Type B pancreatic cell (in vitro differentiated cells): ENCODE measurements at regions not wholly inside any gene's neighbourhood (a gene's known extent, or its start where the extent isn't known, plus 50 kb on each side); places are given as distances from the start of the nearest gene placed in this dataset.
A peak's percentile ranks its signal among the peaks of the same experiment; 100 is the strongest.

Experiments
- DNase-seq: peaks from one replicate; pipeline ENCODE4 v3.0.0; 2021; ENCODE audit warnings: mixed read lengths; ENCODE audit not compliant: unreplicated experiment; ENCODE audit errors: extremely low spot score
- H3K27ac Mint-ChIP-seq: 2 replicates; pipeline ENCODE4 v1.8.0; 2021; ENCODE audit warnings: mild to moderate bottlenecking, mixed read lengths
- H3K27me3 Mint-ChIP-seq: 2 replicates; pipeline ENCODE4 v1.8.0; 2021; ENCODE audit warnings: mixed read lengths
- H3K36me3 Mint-ChIP-seq: 2 replicates; pipeline ENCODE4 v1.8.0; 2021; ENCODE audit warnings: mixed read lengths
- H3K4me1 Mint-ChIP-seq: one replicate; pipeline ENCODE4 v1.8.0; 2021; ENCODE audit warnings: mixed read lengths; ENCODE audit not compliant: unreplicated experiment
- H3K4me3 Mint-ChIP-seq: 2 replicates; pipeline ENCODE4 v1.8.0; 2021; ENCODE audit warnings: mild to moderate bottlenecking, mixed read lengths
- H3K9me3 Mint-ChIP-seq: 2 replicates; pipeline ENCODE4 v1.8.0; 2021; ENCODE audit warnings: mixed read lengths
- TF ChIP-seq, protein P1 (sequence below): fragments of 200-600 bp; sonication (generic); conservative IDR thresholded peaks from 2 replicates; pipeline ENCODE4 v1.5.0; 2021; ENCODE audit warnings: antibody characterized with exemption, mild to moderate bottlenecking

DNA sequence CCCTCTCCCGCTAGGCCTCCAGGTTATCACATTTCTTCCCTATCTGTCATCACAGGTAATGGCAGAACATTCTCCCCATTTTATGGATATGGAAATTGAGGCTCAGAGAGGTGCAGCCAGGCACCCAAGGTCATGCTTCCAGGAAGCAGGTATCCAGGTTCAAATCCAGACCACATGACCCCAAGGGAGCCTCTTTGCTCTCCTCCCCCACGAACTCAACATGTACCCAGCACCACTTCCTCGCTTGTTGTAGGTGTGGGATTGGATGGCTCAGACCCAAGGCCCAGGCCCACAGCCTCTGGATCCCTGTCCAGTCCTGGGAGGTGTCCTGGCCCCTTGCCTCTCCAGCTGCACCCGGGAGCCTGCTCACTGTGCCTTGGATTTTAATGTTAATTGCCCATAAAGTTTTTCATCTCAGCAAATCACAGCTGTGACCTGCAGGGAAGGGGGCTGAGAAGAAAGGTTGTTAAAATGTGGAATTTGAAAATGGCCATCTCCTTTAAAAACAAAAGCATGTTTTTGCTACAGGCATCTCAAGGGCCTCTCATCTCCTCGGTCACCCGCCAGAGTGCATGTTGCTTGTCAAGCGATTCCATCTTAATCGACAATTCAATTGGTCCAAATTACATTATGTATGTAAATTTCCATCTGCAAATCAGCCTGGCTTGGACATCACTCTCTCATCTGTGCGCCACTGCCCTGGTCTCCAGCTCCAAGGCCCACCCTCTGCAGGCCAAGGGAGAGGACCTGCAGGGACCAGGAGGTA, 205.4 kb upstream of the ZMIZ1 start:
- H3K9me3 Mint-ChIP-seq, result no peaks in the 10 kb centered on the region
- peaks cover 10% of the 10 kb centered on the region for H3K27me3 Mint-ChIP-seq
- no peak overlapping the region for H3K4me3 Mint-ChIP-seq
- peak; percentile 39 for DNase-seq
- no peak overlapping the region for H3K27ac Mint-ChIP-seq
- peaks cover 14% of the 10 kb centered on the region for H3K4me1 Mint-ChIP-seq
- H3K36me3 Mint-ChIP-seq, result no peaks in the 10 kb centered on the region
- TF ChIP-seq, protein P1, sequence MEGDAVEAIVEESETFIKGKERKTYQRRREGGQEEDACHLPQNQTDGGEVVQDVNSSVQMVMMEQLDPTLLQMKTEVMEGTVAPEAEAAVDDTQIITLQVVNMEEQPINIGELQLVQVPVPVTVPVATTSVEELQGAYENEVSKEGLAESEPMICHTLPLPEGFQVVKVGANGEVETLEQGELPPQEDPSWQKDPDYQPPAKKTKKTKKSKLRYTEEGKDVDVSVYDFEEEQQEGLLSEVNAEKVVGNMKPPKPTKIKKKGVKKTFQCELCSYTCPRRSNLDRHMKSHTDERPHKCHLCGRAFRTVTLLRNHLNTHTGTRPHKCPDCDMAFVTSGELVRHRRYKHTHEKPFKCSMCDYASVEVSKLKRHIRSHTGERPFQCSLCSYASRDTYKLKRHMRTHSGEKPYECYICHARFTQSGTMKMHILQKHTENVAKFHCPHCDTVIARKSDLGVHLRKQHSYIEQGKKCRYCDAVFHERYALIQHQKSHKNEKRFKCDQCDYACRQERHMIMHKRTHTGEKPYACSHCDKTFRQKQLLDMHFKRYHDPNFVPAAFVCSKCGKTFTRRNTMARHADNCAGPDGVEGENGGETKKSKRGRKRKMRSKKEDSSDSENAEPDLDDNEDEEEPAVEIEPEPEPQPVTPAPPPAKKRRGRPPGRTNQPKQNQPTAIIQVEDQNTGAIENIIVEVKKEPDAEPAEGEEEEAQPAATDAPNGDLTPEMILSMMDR, result no peak

DNA sequence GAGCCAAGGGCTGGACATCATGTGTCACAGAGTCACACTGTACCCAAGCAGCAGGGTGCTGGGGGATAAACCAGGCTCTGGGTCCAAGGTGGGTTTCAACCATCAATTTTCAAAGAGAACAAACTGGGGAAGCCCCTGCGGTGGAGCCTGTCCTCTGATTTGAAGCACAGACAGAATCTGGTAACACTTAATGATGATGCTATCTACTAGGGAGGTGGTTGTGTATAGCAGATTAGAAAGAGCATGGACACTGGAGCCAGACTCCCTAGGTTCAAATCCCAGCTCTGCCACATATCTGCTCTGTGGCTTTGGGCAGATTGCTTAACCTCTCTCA, 204.9 kb upstream of the ZMIZ1 start:
- no peaks in the 10 kb centered on the region for H3K36me3 Mint-ChIP-seq
- H3K9me3 Mint-ChIP-seq, result no peaks in the 10 kb centered on the region
- DNase-seq, result no peak

DNA sequence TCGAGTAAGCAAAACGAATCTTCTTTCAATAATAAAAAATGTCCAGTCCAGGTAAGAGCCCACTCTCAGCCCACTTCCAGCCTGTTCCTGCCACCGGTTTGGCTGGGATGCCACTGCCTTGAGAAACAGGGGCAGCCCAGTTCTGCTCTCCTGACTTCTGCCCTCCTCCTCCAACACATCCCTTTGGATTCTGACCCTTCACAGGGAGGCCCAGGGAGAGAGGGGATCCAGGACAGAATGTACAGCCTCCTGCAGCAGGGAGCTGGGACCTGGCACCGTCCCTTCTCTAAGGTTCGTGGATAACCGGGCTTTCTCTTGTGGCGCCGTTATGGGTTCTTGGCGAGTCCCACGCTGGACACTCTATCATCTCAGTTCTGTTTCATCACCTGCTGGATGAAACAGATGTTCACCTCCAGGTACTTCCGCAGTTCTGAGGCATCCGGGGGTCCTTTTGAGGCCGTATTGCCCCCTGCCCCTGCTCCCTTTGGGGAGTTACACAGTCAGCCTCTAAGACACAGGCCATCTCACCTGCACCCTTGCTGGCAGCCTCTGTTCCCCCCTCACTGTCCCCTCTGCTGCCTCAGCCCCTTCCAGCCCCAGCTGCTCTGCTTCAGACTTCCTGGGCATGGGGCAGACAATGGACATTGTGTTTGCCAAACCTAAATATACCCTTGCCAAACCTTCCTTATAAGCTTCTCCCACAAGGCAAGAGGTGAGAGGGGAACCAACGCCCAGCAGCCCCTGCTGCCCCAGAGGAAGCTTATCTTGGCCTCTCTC, 203.8 kb upstream of the ZMIZ1 start:
- Mint-ChIP-seq H3K9me3 (no peaks in the 10 kb centered on the region), H3K4me3 (no peak overlapping the region), H3K27me3 (peaks cover 13% of the 10 kb centered on the region), H3K36me3 (no peaks in the 10 kb centered on the region), H3K4me1 (peaks cover 10% of the 10 kb centered on the region), H3K27ac (no peak overlapping the region)
- peak; percentile 58 for DNase-seq
- TF ChIP-seq, protein P1, result no peak

More for the DNA sequence above, 204.9 kb upstream of the ZMIZ1 start:
- Mint-ChIP-seq H3K4me3 (no peak overlapping the region), H3K4me1 (peaks cover 14% of the 10 kb centered on the region), H3K27me3 (peaks cover 11% of the 10 kb centered on the region), H3K27ac (no peak overlapping the region)
- TF ChIP-seq, protein P1, result no peak

DNA sequence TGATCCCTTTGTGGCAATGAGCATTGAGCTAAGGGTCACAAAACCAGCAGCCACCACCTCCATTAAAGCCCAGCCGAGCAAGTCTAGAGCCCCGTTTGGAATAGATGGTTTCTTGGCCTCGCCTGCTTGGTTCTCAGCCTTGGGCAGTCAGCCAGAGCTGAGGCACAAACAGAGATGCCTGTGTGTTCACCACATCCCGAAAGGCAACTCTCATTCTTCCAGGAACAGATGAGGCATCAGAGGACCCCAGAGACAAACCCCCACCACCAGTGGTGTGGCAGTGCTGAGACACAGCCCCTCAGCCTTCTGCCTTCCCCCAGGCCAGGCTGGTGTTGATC, 203.3 kb upstream of the ZMIZ1 start:
- DNase-seq, result peak; percentile 50
- TF ChIP-seq, protein P1, result no peak
- H3K4me3 Mint-ChIP-seq, result no peak overlapping the region
- H3K36me3 Mint-ChIP-seq, result no peaks in the 10 kb centered on the region
- no peak overlapping the region for H3K27ac Mint-ChIP-seq
- no peaks in the 10 kb centered on the region for H3K9me3 Mint-ChIP-seq
- peaks cover 8% of the 10 kb centered on the region for H3K27me3 Mint-ChIP-seq
- peaks cover 10% of the 10 kb centered on the region for H3K4me1 Mint-ChIP-seq

DNA sequence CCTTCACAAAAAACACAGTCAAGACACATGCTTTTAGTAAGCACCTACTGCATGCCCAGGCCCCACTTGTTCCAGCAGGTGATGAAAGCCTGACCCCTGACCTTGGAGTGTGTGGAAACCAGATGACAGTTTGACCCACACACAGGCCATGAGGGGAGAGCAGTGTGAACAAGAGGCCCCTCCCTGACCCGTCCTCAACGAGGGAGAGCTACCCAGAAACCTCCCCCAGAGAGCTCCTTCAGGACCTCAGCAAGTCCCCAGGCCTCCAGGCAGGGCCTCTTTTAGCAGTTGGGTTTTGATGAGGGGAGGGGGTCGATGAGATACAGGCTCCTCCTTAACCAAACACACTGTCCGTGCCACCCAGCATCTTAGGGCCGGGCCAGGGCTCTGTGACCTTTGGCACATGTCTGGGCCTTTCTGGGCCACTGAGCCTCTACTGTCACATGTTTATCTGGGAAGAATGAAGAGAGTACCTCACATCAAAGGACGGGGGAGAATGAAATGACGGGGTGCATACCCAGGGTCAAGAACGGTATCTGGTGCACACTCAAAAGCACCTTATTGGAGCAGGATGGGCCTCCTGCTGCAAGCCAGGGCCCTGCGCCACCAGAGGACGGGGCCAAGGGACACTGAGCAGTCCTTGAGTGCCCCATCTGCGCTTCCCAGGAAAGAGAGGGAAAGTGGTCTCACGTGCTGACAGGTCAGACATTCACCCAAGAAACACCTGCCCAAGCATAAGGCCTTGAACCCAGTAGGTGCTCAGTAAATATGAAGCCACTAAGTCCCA, 202.6 kb upstream of the ZMIZ1 start:
- peaks cover 11% of the 10 kb centered on the region for H3K4me1 Mint-ChIP-seq
- H3K27ac Mint-ChIP-seq, result no peak overlapping the region
- peaks cover 8% of the 10 kb centered on the region for H3K27me3 Mint-ChIP-seq
- H3K9me3 Mint-ChIP-seq, result no peaks in the 10 kb centered on the region
- H3K36me3 Mint-ChIP-seq, result no peaks in the 10 kb centered on the region
- no peak overlapping the region for H3K4me3 Mint-ChIP-seq
- DNase-seq, result peak; percentile 57
- TF ChIP-seq, protein P1, result no peak
